NCI-H1417 (cell line): ENCODE measurements at regions not wholly inside any gene's neighbourhood (a gene's known extent, or its start where the extent isn't known, plus 50 kb on each side); places are given as distances from the start of the nearest gene placed in this dataset.
"Not testable (repeated sequence)": the region's sequence is repeated elsewhere in the genome, so short reads cannot be mapped to it uniquely, and the experiment has no call there.

Experiments
- DNase-seq, 3 experiments: peaks; one replicate each; lab custom pipeline; 2025; lab: John Stamatoyannopoulos, UW

- DNase-seq = peak in 1 of 3 experiments; percentile 63
Observed at GRCh38 chr13:80962855-80963254, 621.9 kb upstream of the SPRY2 start.

GRCh38 chr13:80962173-80962572 is 621.2 kb upstream of the SPRY2 start:
- no peak for DNase-seq

GRCh38 chr13:80957019-80957655 is 616.2 kb upstream of the SPRY2 start:
- no peak for DNase-seq

GRCh38 chr13:80955501-80955900 is 614.6 kb upstream of the SPRY2 start:
- DNase-seq = no peak

GRCh38 chr13:80952158-80952557 is 611.2 kb upstream of the SPRY2 start:
- DNase-seq = no peak

- DNase-seq = no peak
Observed at GRCh38 chr13:80946008-80946802, 605.3 kb upstream of the SPRY2 start.

- DNase-seq = peak in 2 of 3 experiments; percentile 32 to 75
Observed at GRCh38 chr13:80945328-80945727, 604.4 kb upstream of the SPRY2 start.

GRCh38 chr13:80939581-80939980 is 598.7 kb upstream of the SPRY2 start:
- DNase-seq = no peak

- no peak for DNase-seq
Observed at GRCh38 chr13:80931766-80932165, 590.8 kb upstream of the SPRY2 start.

- no peak for DNase-seq
Observed at GRCh38 chr13:80931118-80931517, 590.2 kb upstream of the SPRY2 start.

- no peak for DNase-seq
Observed at GRCh38 chr13:80928241-80928640, 587.3 kb upstream of the SPRY2 start.

GRCh38 chr13:80926024-80926423 is 585.1 kb upstream of the SPRY2 start:
- not testable (repeated sequence) for DNase-seq

- DNase-seq = no peak
Observed at GRCh38 chr13:80924596-80924995, 583.7 kb upstream of the SPRY2 start.

- peak in 2 of 3 experiments; percentile 5 to 36 for DNase-seq
Observed at GRCh38 chr13:80923907-80924306, 583.0 kb upstream of the SPRY2 start.

- DNase-seq = no peak
Observed at GRCh38 chr13:80921971-80922370, 581.0 kb upstream of the SPRY2 start.

GRCh38 chr13:80921541-80921940 is 580.6 kb upstream of the SPRY2 start:
- DNase-seq = no peak

- no peak for DNase-seq
Observed at GRCh38 chr13:80906860-80907259, 565.9 kb upstream of the SPRY2 start.

GRCh38 chr13:80904386-80904785 is 563.5 kb upstream of the SPRY2 start:
- no peak for DNase-seq

GRCh38 chr13:80903911-80904310 is 563.0 kb upstream of the SPRY2 start:
- no peak for DNase-seq

- DNase-seq = no peak
Observed at GRCh38 chr13:80901530-80901929, 560.6 kb upstream of the SPRY2 start.

- DNase-seq = no peak
Observed at GRCh38 chr13:80901111-80901510, 560.2 kb upstream of the SPRY2 start.

GRCh38 chr13:80900561-80900960 is 559.6 kb upstream of the SPRY2 start:
- no peak for DNase-seq

- not testable (repeated sequence) for DNase-seq
Observed at GRCh38 chr13:80897641-80898040, 556.7 kb upstream of the SPRY2 start.

GRCh38 chr13:80894917-80895316 is 554.0 kb upstream of the SPRY2 start:
- no peak for DNase-seq
